Body of pancreas (tissue), 4 donors: ENCODE measurements at regions not wholly inside any gene's neighbourhood (a gene's known extent, or its start where the extent isn't known, plus 50 kb on each side); places are given as distances from the start of the nearest gene placed in this dataset.

ENCODE experiments used
- POLR2A ChIP-seq, 3 donors: fragments of 450-650 bp; IDR thresholded peaks; one replicate each; pipeline ENCODE4 v1.6.1; 2016; ENCODE audit warnings: antibody characterized with exemption in 3 of 3, mild to moderate bottlenecking in 2 of 3
- TF ChIP-seq, protein P1 (sequence below), 7 experiments: fragments of 450-650 bp in 4 of 7; fragments of 200-600 bp in 3 of 7; sonication (generic) in 3 of 7; IDR thresholded peaks; one replicate each; pipeline ENCODE4 v1.5.1; 2016 to 2019; ENCODE audit warnings: antibody characterized with exemption in 7 of 7

- TF ChIP-seq, protein P1, sequence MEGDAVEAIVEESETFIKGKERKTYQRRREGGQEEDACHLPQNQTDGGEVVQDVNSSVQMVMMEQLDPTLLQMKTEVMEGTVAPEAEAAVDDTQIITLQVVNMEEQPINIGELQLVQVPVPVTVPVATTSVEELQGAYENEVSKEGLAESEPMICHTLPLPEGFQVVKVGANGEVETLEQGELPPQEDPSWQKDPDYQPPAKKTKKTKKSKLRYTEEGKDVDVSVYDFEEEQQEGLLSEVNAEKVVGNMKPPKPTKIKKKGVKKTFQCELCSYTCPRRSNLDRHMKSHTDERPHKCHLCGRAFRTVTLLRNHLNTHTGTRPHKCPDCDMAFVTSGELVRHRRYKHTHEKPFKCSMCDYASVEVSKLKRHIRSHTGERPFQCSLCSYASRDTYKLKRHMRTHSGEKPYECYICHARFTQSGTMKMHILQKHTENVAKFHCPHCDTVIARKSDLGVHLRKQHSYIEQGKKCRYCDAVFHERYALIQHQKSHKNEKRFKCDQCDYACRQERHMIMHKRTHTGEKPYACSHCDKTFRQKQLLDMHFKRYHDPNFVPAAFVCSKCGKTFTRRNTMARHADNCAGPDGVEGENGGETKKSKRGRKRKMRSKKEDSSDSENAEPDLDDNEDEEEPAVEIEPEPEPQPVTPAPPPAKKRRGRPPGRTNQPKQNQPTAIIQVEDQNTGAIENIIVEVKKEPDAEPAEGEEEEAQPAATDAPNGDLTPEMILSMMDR (IDR thresholded peaks at IDR 0.05), result no peak
- TF ChIP-seq POLR2A (IDR thresholded peaks at IDR 0.05), result no peak
Observed at GRCh38 chr7:133140994-133141595, 59.2 kb upstream of the CHCHD3 start.
